GM19395 (cell line): ENCODE measurements at regions not wholly inside any gene's neighbourhood (a gene's known extent, or its start where the extent isn't known, plus 50 kb on each side); places are given as distances from the start of the nearest gene placed in this dataset.
"Not testable (repeated sequence)": the region's sequence is repeated elsewhere in the genome, so short reads cannot be mapped to it uniquely, and the experiment has no call there.

Experiments
- ATAC-seq: cut with Tn5 transposase; IDR thresholded peaks from one replicate; pipeline ENCODE4 v1.9.1; 2021; ENCODE audit warnings: mild to moderate bottlenecking, moderate library complexity; ENCODE audit not compliant: unreplicated experiment

DNA sequence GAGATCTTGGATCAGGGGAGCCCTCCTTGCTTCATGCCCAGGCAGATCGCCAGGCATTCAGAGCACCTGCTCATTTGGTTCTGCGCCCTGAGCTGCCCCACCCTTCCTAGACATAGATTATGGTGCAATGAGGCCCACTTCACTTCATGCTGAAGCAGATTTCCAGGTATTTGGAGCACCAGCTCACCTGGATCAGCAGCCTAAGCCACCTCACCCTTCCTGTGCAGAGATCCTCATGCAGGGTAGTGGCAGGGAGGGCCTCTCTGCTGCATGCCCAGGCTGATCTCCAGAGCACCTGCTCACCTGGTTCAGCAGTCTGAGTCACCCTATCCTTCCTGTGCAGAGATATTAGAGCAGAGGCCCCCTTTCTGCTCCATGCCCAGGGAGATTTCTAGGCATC is 1966.1 kb downstream of the PCDH9 start:
- no peak for ATAC-seq

DNA sequence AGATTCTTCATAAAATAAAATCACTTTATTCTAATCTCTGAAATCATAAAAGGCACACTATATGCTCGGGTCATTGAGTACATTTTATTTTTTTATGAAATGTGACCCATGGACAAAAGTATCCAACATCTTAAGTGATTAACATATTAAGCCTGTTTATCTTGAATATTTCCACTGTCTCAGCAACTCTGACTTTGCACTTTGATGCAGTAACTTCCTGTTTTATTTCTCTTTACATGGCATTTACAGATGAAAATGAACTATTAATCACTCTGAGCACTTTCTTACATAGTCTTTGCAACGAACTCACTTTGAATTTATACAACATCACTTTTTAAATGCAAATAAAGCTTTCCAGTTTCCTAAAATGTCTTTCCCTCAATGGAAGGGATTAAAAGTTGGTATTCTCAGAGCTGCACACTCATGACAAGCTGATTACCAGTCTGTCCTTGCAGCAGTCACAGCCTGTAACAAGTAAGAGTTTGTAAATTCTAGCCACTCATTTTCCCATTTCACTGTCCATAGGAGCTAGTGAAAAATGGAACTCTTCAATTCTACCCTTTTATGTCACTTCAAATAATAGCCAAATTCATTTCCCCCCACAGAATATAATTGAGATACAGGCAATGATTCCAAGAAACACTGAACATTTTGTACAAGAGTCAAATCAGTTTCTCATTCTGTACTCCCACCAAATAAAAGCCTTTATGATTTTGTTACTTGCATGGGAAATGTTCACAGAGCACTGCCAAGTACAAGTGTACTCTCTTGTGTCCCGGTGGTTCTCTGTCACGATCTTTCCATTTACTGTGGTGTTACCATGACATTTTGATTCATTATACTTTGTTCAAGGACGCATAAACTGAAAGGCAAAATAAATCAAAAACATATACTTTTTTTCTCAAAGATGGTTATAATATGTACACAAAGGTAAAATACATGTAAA is 1968.9 kb downstream of the PCDH9 start:
- ATAC-seq, result no peak

DNA sequence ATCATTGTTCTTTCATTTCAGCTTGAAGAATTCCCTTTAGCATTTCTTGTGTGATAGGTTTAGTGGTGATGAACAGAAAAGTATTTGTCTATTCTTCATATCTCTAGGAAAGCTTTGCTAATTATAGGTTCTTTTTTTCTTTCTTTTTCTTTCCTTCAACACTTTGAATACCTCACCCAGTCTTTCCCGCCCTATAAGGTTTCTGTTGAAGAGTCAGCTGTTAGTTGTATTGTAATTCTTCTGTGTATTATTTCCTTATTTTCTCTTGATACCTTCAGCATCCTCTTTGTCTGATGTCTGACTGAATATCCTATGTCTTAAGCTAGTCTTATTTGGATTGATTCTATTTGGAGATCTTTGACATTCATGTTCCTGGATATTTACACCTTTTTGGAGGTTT is 1989.4 kb downstream of the PCDH9 start:
- ATAC-seq, result no peak

DNA sequence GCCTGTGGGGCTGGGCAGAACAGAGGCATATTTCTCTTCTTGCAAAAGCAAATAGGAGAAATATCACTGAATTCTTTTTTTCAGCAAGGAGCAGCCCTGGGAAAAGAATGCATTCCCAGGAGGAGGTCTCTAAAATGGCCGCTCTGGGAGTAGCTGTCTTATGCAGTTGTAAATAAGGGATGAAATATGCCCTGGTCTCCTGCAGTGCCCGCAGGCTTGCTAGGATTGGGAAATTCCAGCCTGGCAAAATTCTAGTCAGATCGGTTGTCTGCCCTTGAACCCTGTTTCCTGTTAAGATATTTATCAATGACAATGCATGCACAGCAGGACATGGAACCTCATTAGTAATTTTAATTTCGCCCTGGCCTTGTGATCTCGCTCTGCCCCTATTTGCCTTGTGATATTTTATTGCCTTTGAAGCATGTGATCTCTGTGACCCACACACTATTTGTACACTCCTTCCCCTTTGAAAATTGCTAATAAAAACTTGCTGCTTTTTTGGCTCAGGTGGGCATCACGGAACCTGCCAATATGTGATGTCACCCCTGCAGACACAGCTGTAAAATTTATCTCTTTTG is 1993.2 kb downstream of the PCDH9 start:
- ATAC-seq, result no peak

DNA sequence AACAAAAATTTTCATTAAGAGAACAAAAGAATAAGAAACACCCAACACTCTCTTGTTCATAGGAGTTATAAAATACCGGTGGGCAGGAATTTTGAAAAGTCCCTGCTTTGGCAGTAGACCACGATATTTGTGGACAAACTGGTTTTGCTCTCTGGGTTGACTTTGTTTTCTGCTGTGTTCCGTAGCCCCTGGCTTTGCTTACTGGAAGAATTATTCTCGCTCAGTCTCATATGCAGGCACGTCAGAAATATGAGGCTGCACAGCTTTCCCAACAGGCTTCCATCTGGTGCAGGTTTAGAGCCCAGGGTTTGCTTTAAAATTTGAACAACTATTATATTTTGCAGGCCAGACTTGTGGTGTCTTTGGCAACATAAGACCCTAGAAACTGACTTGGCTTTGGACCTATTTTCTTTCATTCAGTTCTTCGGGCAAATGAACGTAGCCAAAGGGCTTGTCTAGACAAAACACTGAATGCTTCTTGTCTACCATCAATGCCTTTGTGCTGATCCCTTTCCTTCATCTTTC is 2012.6 kb downstream of the PCDH9 start:
- no peak for ATAC-seq

DNA sequence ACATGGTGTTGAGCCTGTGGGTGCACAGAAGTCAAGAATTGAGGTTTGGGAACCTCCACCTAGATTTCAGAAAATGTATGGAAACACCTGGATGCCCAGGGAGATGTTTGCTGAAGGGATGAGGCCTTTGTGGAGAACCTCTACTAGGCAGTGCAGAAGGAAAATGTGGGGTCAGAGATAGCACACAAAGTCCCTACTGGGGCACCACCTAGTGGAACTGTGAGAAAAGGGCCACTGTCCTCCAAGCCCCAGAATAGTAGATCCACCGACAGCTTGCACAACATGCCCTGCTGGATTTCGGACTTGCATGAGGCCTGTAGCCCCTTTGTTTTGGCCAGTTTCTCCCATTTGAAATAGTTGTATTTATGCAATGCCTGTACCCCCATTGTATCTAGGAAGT is 2027.3 kb downstream of the PCDH9 start:
- ATAC-seq, result not testable (repeated sequence)

DNA sequence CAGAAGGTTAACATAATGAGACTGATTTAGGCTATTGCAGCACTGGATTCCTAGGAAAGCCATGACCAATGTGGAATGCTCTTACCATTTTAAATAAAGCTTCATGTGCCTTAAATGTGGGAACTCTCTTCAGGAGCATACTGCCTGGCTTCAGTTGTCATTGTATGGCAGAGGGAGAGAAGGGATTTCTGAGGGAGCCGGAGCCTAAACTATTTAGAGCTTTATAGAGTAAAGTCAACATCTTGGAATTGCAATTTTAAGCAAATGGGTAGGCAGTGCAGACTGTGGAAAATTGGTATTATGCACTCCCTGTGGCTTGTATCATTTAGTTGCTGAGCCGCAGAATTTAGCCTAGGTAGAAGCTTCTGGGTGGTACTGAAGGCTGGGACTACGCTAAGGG is 2041.4 kb downstream of the PCDH9 start:
- ATAC-seq, result no peak

DNA sequence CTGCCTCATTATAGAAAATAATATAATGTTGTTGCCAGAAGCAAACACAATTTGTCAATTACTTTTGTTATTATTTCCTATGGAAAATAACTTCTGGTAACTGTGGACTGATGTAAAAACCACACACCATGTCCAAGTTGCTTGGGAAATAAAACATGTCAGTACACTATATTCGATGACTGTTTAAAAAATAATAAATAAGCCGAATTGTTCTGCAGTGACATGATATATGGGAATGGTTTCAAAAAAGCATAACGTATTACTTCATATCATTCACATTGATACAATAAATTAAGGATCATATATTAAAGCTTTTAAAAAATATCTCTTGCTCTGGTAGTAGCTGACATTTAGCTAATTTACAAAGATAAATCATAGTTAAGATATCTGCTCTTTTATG is 2062.1 kb downstream of the PCDH9 start:
- no peak for ATAC-seq

DNA sequence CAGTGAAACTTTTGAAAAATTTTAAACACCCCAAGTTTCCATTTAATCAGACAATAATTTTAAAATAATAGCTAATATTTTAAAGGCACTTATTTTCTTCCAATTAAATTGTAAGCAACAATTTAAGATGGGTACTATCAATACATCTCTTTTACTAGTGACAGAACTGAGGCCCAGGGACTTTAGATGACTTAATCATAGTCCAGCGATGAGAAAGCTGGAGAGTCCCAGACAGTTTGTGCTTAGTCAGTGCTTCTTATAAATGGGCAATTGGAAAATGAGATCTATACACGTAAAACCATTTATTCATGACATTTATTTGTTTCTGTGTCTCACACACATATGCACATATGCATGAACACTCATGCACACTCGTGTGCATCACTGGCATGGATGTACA is 2063.5 kb downstream of the PCDH9 start:
- no peak for ATAC-seq

DNA sequence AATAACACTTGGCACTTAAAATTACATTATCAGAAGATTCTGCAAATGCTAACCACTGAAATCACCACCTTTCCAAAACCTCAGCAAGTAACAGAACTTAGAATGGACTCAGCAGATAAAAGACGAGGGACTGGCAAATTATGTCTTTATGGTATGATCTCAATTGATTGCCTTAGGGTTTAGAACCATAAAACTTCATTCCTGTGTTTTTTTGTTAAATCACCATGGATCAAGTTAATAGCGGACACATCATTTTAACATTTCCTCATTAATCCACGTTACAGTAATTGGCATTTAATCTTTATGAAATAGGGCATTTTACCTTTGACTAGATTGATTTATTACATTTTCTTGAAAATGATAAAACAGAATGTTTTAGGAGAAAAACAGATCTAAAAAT is 2070.3 kb downstream of the PCDH9 start:
- no peak for ATAC-seq

DNA sequence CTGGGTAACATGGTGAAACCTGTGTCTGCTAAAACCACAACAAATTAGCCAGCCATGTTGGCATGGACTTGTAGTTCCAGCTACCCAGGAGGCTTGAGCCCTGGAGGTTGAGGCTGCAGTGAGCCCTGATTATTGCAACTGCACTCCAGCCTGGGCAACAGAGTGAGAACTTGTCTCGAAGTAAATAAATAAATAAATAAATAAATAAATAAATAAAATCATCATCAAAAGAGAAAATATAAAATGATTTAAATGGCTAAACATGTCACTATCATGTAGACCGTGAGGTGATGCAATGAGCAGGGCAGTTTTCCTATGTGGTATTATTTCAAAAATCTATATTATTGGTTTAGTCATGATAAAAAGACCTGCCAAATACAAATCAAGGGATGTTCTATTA is 2074.3 kb downstream of the PCDH9 start:
- ATAC-seq, result no peak

DNA sequence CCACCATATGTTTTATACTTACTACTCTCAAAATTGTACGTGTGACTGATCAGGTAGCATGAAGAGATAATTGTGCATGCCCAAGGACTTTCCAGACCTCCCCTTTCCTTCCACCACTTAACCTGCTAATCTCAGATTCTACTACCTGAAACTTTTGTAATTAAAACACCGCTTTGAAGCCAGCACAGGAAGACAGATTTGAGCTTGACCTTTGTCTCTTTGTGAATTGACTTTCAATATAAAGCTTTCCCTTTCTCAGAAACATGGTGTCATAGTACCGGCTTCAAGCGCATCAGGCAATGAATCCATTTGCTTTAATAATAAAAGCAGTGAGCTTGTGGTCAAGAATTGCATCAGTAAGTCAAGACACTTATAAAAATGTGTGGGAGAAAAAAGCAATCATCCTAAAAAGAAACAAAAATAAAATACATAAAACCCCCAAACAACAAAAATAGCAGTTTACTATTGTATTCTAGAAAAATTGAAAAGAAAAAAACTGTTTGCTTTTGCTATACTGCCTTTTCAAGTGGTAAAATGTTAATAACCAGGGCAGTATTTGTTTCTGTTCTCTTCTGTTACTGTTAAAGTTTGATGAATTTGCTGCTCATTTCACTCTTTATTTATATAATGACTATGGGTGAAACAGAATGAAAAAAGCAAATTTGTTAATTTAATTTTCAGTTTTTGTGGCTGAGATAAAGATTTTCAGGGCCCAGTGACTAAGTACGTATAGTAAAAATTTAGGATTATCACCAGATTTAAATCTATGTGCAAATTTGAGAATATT is 2075.3 kb downstream of the PCDH9 start:
- no peak for ATAC-seq

DNA sequence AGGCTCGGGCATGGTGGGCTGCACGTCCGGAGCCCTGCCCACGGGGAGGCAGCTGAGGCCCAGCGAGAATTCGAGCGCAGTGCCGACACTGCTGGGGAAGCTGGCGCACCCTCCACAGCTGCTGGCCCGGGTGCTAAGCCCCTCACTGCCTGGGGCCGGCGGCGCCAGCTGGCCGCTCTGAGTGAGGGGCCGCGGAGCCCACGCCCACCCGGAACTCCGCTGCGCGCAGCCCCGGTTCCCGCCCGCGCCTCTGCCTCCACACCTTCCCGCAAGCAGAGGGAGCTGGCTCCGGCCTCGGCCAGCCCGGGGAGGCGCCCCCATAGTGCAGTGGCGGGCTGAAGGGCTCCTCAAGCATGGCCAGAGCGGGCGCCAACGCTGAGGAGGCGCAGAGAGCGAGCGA is 2080.4 kb downstream of the PCDH9 start:
- no peak for ATAC-seq

DNA sequence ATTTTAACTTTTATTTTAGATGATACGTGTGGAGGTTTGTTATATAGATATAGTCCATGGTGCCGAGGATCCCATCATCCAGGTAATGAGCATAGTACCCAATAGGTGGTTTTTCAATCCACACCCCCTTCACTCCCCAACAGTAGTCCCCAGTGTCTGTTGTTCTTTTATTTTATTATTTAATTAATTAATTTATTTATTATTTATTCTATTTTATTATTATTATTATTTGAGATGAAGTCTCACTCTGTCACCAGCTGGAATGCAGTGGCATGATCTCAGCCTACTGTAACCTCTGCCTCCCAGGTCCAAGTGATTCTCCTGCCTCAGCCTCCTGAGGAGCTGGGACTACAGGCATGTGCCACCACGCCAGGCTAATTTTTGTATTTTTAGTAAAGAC is 2086.2 kb downstream of the PCDH9 start:
- ATAC-seq, result no peak

DNA sequence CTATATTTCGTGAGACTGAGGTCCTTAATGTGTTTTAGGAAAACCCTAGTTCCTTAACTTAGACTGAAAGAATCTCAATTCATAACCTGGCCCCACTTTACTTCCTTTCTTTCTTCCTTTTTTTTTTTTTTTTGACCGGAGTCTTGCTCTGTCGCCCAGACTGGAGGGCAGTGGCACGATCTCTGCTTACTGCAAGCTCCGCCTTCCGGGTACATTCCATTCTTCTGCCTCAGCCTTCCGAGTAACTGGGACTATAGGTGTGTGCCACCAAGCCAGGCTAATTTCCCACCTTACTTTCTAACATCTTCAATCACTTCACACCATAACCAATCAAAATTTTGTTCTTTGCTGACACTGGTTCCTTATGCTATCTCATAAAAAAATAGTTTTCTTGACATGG is 2097.0 kb downstream of the PCDH9 start:
- ATAC-seq, result no peak

DNA sequence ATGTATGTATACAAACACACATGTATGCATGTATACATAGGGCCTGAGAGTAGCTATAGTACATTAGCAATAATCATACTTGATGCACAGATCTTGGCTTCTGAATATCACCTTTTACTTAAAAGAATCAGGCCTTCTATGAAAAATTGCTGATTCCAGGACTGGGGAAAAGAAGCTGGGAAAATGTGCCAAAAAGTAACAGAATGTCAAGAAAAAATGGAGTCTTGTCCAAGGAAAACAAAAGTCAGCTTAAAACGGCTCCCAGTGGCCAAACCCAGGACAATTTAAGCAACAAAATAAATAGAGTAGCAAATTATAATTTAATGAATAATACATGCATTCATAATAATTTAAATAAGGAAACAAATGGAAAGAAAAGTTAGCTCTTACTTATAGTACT is 2104.9 kb downstream of the PCDH9 start:
- no peak for ATAC-seq

DNA sequence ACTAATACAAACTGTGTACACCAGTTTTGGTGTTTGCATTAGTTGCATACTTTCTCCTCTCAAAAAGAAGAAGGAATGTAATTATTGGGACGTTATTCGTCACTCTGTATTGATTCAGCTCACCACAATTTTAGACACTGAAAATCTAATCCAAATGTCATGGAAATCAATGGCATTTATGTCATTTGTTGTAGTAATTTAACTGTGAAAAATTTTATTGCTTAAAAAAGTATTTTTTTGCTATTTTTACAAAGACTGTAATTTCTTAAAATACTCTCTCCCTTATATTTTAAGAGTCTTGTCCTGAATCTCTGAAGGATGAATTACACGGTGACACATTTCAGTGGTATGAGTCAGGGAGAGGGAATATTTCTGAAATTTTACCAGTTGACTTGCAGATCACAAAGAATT is 2117.6 kb downstream of the PCDH9 start:
- ATAC-seq, result no peak

DNA sequence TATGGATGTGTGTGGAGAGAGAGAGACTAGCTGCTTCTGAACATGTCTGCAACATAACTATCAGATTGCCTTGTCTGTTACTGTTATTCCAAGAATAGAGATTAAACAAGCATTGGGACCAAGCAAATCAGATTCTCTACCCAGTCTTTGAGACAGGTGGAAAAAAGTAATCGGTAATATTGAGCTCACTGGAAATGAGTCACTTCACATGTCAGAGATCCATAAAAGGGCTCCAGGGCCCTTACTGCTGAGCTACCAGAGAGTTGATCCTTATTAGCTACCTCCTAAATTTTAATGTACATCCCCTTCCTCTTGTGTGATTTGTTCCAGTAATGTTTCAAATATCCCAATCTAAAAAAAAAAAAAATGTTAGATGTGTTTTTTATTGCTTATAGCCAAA is 2118.0 kb downstream of the PCDH9 start:
- ATAC-seq, result no peak

DNA sequence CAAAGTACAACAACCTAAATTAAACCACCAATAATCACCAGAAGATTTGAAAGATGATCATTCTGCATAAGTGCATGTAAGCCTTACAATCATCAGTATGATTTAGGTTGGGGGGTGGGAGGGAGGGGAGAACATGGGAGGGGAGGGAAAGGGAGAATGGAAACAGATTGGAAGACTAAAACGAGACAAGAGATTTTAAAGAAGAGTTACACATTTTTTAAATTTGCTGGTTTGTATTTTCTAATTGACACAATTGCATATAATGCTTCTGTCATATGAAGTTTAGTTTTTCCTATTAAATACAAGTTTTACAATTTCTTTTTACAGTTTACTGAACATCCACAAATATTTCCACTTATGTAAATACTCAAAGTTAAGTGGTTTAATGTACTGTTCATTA is 2118.9 kb downstream of the PCDH9 start:
- no peak for ATAC-seq

DNA sequence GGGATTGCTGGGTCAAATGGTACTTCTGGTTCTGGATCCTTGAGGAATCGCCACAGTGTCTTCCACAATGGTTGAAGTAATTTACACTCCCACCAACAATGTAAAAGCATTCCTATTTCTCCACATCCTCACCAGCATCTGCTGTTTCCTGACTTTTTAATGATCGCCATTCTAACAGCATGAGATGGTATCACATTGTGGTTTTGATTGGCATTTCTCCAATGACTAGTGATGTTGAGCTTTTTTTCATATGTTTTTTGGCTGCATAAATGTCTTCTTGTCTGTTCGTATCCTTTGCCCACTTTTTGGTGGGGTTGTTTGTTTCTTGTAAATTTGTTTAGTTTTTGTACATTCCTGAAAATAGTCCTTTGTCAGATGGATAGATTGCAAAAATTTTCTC is 2125.7 kb downstream of the PCDH9 start:
- not testable (repeated sequence) for ATAC-seq

DNA sequence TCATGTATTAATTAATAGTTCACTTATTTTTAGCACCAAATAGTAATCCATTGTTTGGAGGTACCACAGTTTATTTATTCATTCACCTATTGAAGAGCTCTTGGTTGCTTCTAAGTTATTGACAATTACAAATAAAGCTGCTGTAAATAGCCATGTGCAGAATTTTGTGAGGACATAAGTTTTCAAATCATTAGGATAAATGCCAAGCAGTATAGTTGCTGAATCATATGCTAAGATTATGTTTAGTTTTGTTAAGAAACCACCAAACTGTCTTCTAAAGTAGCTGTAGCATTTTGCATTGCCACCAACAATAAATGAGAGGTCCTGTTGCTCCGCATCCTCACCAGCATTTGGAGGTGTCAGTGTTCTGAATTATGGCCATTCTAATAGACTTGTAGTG is 2126.8 kb downstream of the PCDH9 start:
- no peak for ATAC-seq
